Body of pancreas (tissue), 4 donors: ENCODE measurements at regions not wholly inside any gene's neighbourhood (a gene's known extent, or its start where the extent isn't known, plus 50 kb on each side); places are given as distances from the start of the nearest gene placed in this dataset.

ENCODE experiments used
- POLR2A ChIP-seq, 3 donors: fragments of 450-650 bp; IDR thresholded peaks; one replicate each; pipeline ENCODE4 v1.6.1; 2016; ENCODE audit warnings: antibody characterized with exemption in 3 of 3, mild to moderate bottlenecking in 2 of 3
- TF ChIP-seq, protein P1 (sequence below), 7 experiments: fragments of 450-650 bp in 4 of 7; fragments of 200-600 bp in 3 of 7; sonication (generic) in 3 of 7; IDR thresholded peaks; one replicate each; pipeline ENCODE4 v1.5.1; 2016 to 2019; ENCODE audit warnings: antibody characterized with exemption in 7 of 7

DNA sequence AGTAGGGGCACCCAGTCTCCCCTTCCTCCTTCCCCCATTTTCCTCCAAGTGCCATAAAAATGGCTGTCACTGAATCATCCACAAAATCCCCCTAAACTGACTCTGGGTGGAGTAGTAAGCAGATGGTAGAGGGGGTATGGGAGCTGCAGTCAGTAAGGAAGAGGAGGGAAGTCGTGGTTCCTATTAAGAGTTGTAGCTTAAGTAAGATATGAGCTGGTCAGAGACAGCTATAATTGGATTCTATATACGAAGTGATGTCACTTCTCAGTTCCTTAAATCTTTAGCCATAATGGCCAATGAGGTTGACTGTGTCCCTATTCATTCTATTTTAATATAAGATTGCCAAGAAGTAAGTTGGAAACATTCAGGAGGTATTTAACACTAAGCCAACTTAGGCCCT, 131.7 kb downstream of the SLC16A9 start:
- TF ChIP-seq, protein P1, sequence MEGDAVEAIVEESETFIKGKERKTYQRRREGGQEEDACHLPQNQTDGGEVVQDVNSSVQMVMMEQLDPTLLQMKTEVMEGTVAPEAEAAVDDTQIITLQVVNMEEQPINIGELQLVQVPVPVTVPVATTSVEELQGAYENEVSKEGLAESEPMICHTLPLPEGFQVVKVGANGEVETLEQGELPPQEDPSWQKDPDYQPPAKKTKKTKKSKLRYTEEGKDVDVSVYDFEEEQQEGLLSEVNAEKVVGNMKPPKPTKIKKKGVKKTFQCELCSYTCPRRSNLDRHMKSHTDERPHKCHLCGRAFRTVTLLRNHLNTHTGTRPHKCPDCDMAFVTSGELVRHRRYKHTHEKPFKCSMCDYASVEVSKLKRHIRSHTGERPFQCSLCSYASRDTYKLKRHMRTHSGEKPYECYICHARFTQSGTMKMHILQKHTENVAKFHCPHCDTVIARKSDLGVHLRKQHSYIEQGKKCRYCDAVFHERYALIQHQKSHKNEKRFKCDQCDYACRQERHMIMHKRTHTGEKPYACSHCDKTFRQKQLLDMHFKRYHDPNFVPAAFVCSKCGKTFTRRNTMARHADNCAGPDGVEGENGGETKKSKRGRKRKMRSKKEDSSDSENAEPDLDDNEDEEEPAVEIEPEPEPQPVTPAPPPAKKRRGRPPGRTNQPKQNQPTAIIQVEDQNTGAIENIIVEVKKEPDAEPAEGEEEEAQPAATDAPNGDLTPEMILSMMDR (IDR thresholded peaks at IDR 0.05): no peak
- no peak for TF ChIP-seq POLR2A (IDR thresholded peaks at IDR 0.05)
